Stomach (tissue), 4 donors: ENCODE measurements at regions not wholly inside any gene's neighbourhood (a gene's known extent, or its start where the extent isn't known, plus 50 kb on each side); places are given as distances from the start of the nearest gene placed in this dataset.

Experiments
- EP300 ChIP-seq: sonication (generic); formaldehyde crosslinking; IDR thresholded peaks from one replicate; pipeline ENCODE4 v1.6.1; 2017; ENCODE audit warnings: antibody characterized with exemption
- TF ChIP-seq, protein P1 (sequence below), 7 experiments: fragments of 450-650 bp in 4 of 7; fragments of 200-600 bp in 3 of 7; sonication (generic) in 3 of 7; IDR thresholded peaks; one replicate each; pipeline ENCODE4 v1.5.1; 2016 to 2019; ENCODE audit warnings: antibody characterized with exemption in 7 of 7, control low read depth in 2 of 7, mild to moderate bottlenecking in 1 of 7

DNA sequence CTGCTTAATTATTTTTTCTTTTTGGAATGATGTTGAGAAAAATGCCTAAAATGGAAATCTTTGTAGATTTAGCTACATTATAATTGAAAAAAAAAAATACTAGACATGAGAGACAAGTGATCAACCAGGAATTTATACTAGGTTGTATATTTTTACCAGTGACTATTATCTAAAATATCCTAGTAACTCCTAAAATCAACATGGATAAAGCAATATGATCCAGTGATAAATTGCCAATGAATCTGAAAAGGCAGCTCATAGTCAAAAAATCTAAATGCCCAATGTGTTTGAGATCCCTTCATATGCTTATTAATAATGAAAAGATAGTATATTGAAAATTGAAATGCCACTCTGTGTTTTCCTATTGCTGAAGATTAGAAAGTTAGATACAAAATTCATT lies 778.2 kb downstream of the MTRR start:
- TF ChIP-seq, protein P1, sequence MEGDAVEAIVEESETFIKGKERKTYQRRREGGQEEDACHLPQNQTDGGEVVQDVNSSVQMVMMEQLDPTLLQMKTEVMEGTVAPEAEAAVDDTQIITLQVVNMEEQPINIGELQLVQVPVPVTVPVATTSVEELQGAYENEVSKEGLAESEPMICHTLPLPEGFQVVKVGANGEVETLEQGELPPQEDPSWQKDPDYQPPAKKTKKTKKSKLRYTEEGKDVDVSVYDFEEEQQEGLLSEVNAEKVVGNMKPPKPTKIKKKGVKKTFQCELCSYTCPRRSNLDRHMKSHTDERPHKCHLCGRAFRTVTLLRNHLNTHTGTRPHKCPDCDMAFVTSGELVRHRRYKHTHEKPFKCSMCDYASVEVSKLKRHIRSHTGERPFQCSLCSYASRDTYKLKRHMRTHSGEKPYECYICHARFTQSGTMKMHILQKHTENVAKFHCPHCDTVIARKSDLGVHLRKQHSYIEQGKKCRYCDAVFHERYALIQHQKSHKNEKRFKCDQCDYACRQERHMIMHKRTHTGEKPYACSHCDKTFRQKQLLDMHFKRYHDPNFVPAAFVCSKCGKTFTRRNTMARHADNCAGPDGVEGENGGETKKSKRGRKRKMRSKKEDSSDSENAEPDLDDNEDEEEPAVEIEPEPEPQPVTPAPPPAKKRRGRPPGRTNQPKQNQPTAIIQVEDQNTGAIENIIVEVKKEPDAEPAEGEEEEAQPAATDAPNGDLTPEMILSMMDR (IDR thresholded peaks at IDR 0.05), result no peak
- no peak for TF ChIP-seq EP300
